PFSK-1 (cell line): ENCODE measurements at regions not wholly inside any gene's neighbourhood (a gene's known extent, or its start where the extent isn't known, plus 50 kb on each side); places are given as distances from the start of the nearest gene placed in this dataset.

Source experiments
- FOXP2 ChIP-seq: optimal IDR thresholded peaks from 2 replicates; pipeline ENCODE3; 2011; ENCODE audit warnings: borderline replicate concordance, control low read depth, inconsistent platforms; ENCODE audit not compliant: insufficient read depth; ENCODE audit errors: extremely low read length, extremely low read depth
- POLR2AphosphoS5 ChIP-seq: IDR thresholded peaks from 2 replicates; pipeline ENCODE4 v1.6.1; 2012; ENCODE audit warnings: low read depth, mild to moderate bottlenecking, control low read depth, low read length, moderate library complexity
- SIN3A ChIP-seq: IDR thresholded peaks from 2 replicates; pipeline ENCODE4 v1.6.1; 2012; ENCODE audit warnings: mild to moderate bottlenecking, low read length, moderate library complexity, borderline replicate concordance; ENCODE audit not compliant: insufficient read depth
- TAF1 ChIP-seq: IDR thresholded peaks from 2 replicates; pipeline ENCODE4 v1.6.1; 2012; ENCODE audit warnings: low read length, control low read depth, borderline replicate concordance; ENCODE audit not compliant: insufficient read depth
- TF ChIP-seq, protein P1 (sequence below), 2 experiments: IDR thresholded peaks; 2 replicates each; pipeline versions ENCODE4 v1.6.1 to v1.8.0; 2011 to 2012; ENCODE audit warnings: low read depth in 2 of 2, low read length in 2 of 2, control low read depth in 1 of 2, inconsistent platforms in 1 of 2, mild to moderate bottlenecking in 1 of 2, moderate library complexity in 1 of 2; ENCODE audit not compliant: insufficient read depth in 1 of 2

DNA sequence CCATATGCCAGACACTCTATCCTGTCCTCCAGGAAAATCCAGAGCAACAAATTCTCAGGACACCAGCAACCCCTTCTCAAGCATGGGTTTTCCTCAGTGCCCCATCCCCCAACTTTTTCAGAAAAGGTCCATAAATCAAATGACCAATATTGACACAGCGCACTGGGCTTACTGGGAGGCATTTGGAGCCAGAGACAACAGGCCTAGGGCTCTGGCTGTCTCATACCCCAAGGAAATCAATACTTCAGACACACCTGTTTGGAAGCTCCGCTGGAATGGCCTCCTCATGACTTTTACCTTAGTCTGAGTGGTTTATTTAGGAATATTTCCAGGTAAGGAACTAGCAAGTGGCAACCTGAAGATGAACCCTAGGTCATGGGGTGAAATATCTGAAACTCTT is 66.9 kb upstream of the TNR start:
- no peak for TF ChIP-seq POLR2AphosphoS5
- TF ChIP-seq SIN3A = no peak
- TF ChIP-seq, protein P1, sequence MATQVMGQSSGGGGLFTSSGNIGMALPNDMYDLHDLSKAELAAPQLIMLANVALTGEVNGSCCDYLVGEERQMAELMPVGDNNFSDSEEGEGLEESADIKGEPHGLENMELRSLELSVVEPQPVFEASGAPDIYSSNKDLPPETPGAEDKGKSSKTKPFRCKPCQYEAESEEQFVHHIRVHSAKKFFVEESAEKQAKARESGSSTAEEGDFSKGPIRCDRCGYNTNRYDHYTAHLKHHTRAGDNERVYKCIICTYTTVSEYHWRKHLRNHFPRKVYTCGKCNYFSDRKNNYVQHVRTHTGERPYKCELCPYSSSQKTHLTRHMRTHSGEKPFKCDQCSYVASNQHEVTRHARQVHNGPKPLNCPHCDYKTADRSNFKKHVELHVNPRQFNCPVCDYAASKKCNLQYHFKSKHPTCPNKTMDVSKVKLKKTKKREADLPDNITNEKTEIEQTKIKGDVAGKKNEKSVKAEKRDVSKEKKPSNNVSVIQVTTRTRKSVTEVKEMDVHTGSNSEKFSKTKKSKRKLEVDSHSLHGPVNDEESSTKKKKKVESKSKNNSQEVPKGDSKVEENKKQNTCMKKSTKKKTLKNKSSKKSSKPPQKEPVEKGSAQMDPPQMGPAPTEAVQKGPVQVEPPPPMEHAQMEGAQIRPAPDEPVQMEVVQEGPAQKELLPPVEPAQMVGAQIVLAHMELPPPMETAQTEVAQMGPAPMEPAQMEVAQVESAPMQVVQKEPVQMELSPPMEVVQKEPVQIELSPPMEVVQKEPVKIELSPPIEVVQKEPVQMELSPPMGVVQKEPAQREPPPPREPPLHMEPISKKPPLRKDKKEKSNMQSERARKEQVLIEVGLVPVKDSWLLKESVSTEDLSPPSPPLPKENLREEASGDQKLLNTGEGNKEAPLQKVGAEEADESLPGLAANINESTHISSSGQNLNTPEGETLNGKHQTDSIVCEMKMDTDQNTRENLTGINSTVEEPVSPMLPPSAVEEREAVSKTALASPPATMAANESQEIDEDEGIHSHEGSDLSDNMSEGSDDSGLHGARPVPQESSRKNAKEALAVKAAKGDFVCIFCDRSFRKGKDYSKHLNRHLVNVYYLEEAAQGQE (IDR thresholded peaks at IDR 0.05; ENCODE audit: insufficient read depth in 1 of 2, low read depth in 2 of 2, low read length in 2 of 2) = no peak
- no peak for TF ChIP-seq TAF1
- no peak for TF ChIP-seq FOXP2
